ENCODE measurements at regions not wholly inside any gene's neighbourhood (a gene's known extent, or its start where the extent isn't known, plus 50 kb on each side); places are given as distances from the start of the nearest gene placed in this dataset.

GRCh38 chr5:164145458-164145857 lies 640.0 kb downstream of the MAT2B start:
- TF ChIP-seq CTCF (IDR thresholded peaks at IDR 0.05; ENCODE audit: insufficient read depth, low read length, poor library complexity, severe bottlenecking) = no peak
- TF ChIP-seq EZH2phosphoT487 (conservative IDR thresholded peaks at IDR 0.05; ENCODE audit: low read length) = no peak

Data from SU-DHL-6 (cell line).